OCI-LY7 (cell line): ENCODE measurements at regions not wholly inside any gene's neighbourhood (a gene's known extent, or its start where the extent isn't known, plus 50 kb on each side); places are given as distances from the start of the nearest gene placed in this dataset.

Experiments used
- CTCF ChIP-seq: fragments of 200-600 bp; sonication (generic); conservative IDR thresholded peaks from 2 replicates; pipeline ENCODE4 v1.5.1; 2014; ENCODE audit warnings: mild to moderate bottlenecking, antibody characterized with exemption, low read length, moderate library complexity, mixed read lengths
- EZH2phosphoT487 ChIP-seq: fragments of 200-600 bp; sonication (generic); IDR thresholded peaks from 2 replicates; pipeline ENCODE4 v1.6.1; 2018; ENCODE audit warnings: low read depth, borderline replicate concordance, mild to moderate bottlenecking, mixed run types, antibody characterized with exemption, low read length, moderate library complexity, mixed read lengths

DNA sequence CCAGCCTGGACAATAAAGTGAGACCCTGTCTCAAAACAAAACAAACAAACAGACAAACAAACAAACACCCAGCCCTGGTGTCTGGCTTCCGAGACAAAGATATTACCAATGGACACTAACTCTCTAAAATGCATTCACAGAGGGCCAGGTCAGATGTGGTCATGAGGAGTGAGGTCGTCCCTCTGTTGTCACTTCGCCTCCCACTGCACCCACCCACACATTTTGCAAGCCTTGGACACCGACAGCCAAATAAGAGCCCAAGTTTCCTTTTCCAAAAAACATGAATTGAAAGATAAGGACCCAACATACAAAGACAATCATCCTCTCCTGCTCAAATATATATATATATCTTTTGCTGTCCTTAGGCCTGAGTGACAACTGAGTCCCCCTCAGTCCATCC lies 319.9 kb downstream of the TSN start:
- TF ChIP-seq CTCF (no peak), EZH2phosphoT487 (no peak)
